GM23338 (cell line): ENCODE measurements at regions not wholly inside any gene's neighbourhood (a gene's known extent, or its start where the extent isn't known, plus 50 kb on each side); places are given as distances from the start of the nearest gene placed in this dataset.

Experiments used
- ATAC-seq: fragments of 200-7000 bp; cut with Tn5 transposase; 3 replicates; pipeline ENCODE4 v1.9.1; 2020
- DNase-seq: peaks from one replicate; pipeline ENCODE4 v3.0.0-alpha.2; 2015; ENCODE audit warnings: low spot score
- H2AFZ ChIP-seq: fragments of 200-600 bp; sonication (generic); 2 replicates; pipeline ENCODE4 v1.8.0; 2016; ENCODE audit warnings: antibody characterized with exemption, mild to moderate bottlenecking, moderate library complexity
- H3F3A ChIP-seq: fragments of 200-600 bp; sonication (generic); replicated peaks from 2 replicates; pipeline ENCODE4 v1.8.0; 2017; ENCODE audit warnings: antibody characterized with exemption, mixed run types, low read depth
- H3K27ac ChIP-seq: fragments of 200-600 bp; sonication (generic); 2 replicates; pipeline ENCODE4 v1.6.1; 2016; ENCODE audit warnings: low read depth
- H3K27me3 ChIP-seq: fragments of 200-600 bp; sonication (generic); 2 replicates; pipeline ENCODE4 v1.8.0; 2016; ENCODE audit warnings: mild to moderate bottlenecking, mixed run types, moderate library complexity; ENCODE audit not compliant: insufficient read depth
- H3K36me3 ChIP-seq: fragments of 200-600 bp; sonication (generic); 2 replicates; pipeline ENCODE4 v1.8.0; 2016; ENCODE audit warnings: mild to moderate bottlenecking; ENCODE audit not compliant: insufficient read depth
- H3K4me1 ChIP-seq: fragments of 200-600 bp; sonication (generic); 2 replicates; pipeline ENCODE4 v1.8.0; 2016; ENCODE audit warnings: mild to moderate bottlenecking, moderate library complexity; ENCODE audit not compliant: insufficient read depth
- H3K4me2 ChIP-seq: fragments of 200-600 bp; sonication (generic); 2 replicates; pipeline ENCODE4 v1.7.1; 2017; ENCODE audit warnings: mixed run types
- H3K4me3 ChIP-seq: fragments of 200-600 bp; sonication (generic); 2 replicates; pipeline ENCODE4 v1.6.1; 2016; ENCODE audit warnings: mixed run types
- H3K79me2 ChIP-seq: fragments of 200-600 bp; sonication (generic); replicated peaks from 2 replicates; pipeline ENCODE4 v1.8.0; 2017; ENCODE audit warnings: mild to moderate bottlenecking; ENCODE audit not compliant: insufficient read depth
- H3K9me2 ChIP-seq: fragments of 200-600 bp; sonication (generic); 2 replicates; pipeline ENCODE4 v1.8.0; 2017; ENCODE audit not compliant: insufficient read depth
- H4K20me1 ChIP-seq: fragments of 200-600 bp; sonication (generic); replicated peaks from 2 replicates; pipeline ENCODE4 v1.8.0; 2017; ENCODE audit warnings: mild to moderate bottlenecking; ENCODE audit not compliant: insufficient read depth
- H3K27ac Mint-ChIP-seq: 2 replicates; pipeline ENCODE4 v1.8.0; 2020; ENCODE audit warnings: inconsistent platforms, mild to moderate bottlenecking, moderate library complexity, mixed read lengths
- H3K27me3 Mint-ChIP-seq: 3 replicates; pipeline ENCODE4 v1.8.0; 2022; ENCODE audit warnings: low read depth, mild to moderate bottlenecking, moderate library complexity, mixed read lengths, inconsistent platforms; ENCODE audit not compliant: insufficient read depth, poor library complexity
- H3K36me3 Mint-ChIP-seq: 3 replicates; pipeline ENCODE4 v1.8.0; 2021; ENCODE audit warnings: low read depth, mild to moderate bottlenecking, inconsistent platforms, moderate library complexity, mixed read lengths
- H3K4me1 Mint-ChIP-seq: 3 replicates; pipeline ENCODE4 v1.8.0; 2020; ENCODE audit warnings: mild to moderate bottlenecking, inconsistent platforms, mixed read lengths
- H3K4me3 Mint-ChIP-seq: 3 replicates; pipeline ENCODE4 v1.8.0; 2021; ENCODE audit warnings: moderate library complexity, mild to moderate bottlenecking, inconsistent platforms, mixed read lengths
- H3K9me3 Mint-ChIP-seq: 3 replicates; pipeline ENCODE4 v1.8.0; 2020; ENCODE audit warnings: moderate library complexity, mild to moderate bottlenecking, inconsistent platforms, mixed read lengths
- CREB1 ChIP-seq: fragments of 250-450 bp; sonication (Bioruptor Pico); IDR thresholded peaks from 2 replicates; pipeline ENCODE4 v1.5.0; 2020; ENCODE audit warnings: low read depth, mild to moderate bottlenecking, moderate library complexity
- EZH2 ChIP-seq: fragments of 200-600 bp; sonication (generic); IDR thresholded peaks from one replicate; pipeline ENCODE4 v1.8.0; 2017; ENCODE audit warnings: antibody characterized with exemption, mild to moderate bottlenecking, low read depth; ENCODE audit not compliant: unreplicated experiment
- EZH2phosphoT487 ChIP-seq: fragments of 200-600 bp; sonication (generic); IDR thresholded peaks from one replicate; pipeline ENCODE4 v1.8.1; 2018; ENCODE audit warnings: antibody characterized with exemption; ENCODE audit not compliant: unreplicated experiment
- JUNB ChIP-seq: IDR thresholded peaks from one replicate; pipeline ENCODE4 v1.6.1; 2016; ENCODE audit warnings: antibody characterized with exemption; ENCODE audit not compliant: unreplicated experiment
- NANOG ChIP-seq: IDR thresholded peaks from 2 replicates; pipeline ENCODE4 v1.6.1; 2016; ENCODE audit warnings: antibody characterized with exemption, borderline replicate concordance
- POLR2AphosphoS5 ChIP-seq: IDR thresholded peaks from 2 replicates; pipeline ENCODE4 v1.6.1; 2016; ENCODE audit warnings: antibody characterized with exemption, low read depth
- STAT1 ChIP-seq: IDR thresholded peaks from one replicate; pipeline ENCODE4 v1.6.1; 2016; ENCODE audit warnings: antibody characterized with exemption; ENCODE audit not compliant: unreplicated experiment
- ZNF114 ChIP-seq: fragments of 250-450 bp; sonication (Bioruptor Pico); IDR thresholded peaks from 2 replicates; pipeline ENCODE4 v1.5.0; 2020; ENCODE audit warnings: mild to moderate bottlenecking, moderate library complexity
- ZNF331 ChIP-seq: fragments of 250-450 bp; sonication (Bioruptor Pico); IDR thresholded peaks from 2 replicates; pipeline ENCODE4 v1.5.0; 2020; ENCODE audit warnings: low read depth, mild to moderate bottlenecking, moderate library complexity
- TF ChIP-seq, protein P1 (sequence below): IDR thresholded peaks from one replicate; pipeline ENCODE4 v1.6.1; 2018; ENCODE audit warnings: antibody characterized with exemption; ENCODE audit not compliant: unreplicated experiment
- TF ChIP-seq, protein P2 (sequence below): fragments of 250-450 bp; sonication (Bioruptor Pico); IDR thresholded peaks from 2 replicates; pipeline ENCODE4 v1.5.0; 2020; ENCODE audit warnings: mild to moderate bottlenecking, moderate library complexity
- TF ChIP-seq, protein P3 (sequence below): IDR thresholded peaks from 2 replicates; pipeline ENCODE4 v1.6.1; 2016; ENCODE audit warnings: antibody characterized with exemption
- TF ChIP-seq, protein P4 (sequence below), 2 experiments: fragments of 200-600 bp in 1 of 2; sonication (generic) in 1 of 2; conservative IDR thresholded peaks; 2 replicates each; pipeline versions ENCODE4 v1.5.1 to v1.6.1; 2016 to 2017; ENCODE audit warnings: antibody characterized with exemption in 2 of 2, low read depth in 2 of 2, mild to moderate bottlenecking in 2 of 2, moderate library complexity in 1 of 2

DNA sequence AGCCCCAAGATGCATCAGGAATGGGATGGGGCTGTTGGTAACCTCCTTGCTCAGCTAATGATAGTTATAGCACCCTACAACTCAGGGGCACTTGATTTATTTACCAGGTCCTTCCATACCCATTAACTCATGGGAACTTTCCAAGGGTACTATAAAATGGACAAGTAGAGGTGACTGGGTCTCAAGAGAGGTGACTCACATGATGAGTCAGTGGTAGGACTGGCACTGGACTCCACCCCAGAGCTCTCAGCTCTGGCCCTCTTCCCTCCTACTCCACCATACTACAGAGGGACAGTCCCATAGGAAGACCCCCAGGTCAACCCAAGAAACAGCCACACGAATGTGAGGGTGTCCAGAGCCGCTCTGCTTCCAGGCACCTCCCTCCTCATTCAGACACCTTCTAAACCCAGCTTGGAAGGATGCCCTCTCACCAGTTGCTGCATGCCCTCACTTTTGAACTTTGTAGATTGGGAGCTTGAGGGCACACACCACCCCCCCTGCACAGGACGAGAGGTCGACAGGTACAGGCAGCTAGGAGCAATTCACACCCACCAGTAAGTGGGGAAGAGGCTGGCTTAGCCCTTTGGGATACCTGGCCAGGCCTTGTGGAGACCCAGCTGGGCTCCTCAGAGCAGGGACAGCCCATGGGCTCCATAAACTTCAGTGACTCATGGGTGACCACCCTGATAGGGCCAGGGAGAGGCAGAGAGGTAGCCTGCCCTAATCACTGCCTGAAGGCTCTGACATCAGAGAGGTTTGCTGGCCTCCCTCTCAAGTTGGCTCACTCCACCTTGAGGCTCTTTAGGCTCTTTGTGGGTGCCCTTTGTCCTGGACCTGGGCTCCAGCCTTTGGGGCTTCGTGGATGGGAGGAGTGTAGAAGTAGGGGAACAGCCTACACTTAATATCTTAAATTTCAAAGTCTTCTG, 81.6 kb upstream of the MLN start:
- Histone ChIP-seq H3K9me2 (no peaks in the 10 kb centered on the region), H2AFZ (no peak overlapping the region), H3K4me1 (peaks cover 6% of the 10 kb centered on the region; the same call in 1 of the 2 replicates), H3F3A (no peaks in the 10 kb centered on the region), H4K20me1 (no peaks in the 10 kb centered on the region), H3K36me3 (no peaks in the 10 kb centered on the region), H3K27ac (no peak overlapping the region), H3K27me3 (no peaks in the 10 kb centered on the region), H3K4me3 (no peak overlapping the region), H3K4me2 (no peak overlapping the region), H3K79me2 (no peaks in the 10 kb centered on the region)
- Mint-ChIP-seq H3K27me3 (peaks cover 2% of the 10 kb centered on the region), H3K27ac (no peak overlapping the region), H3K36me3 (no peaks in the 10 kb centered on the region), H3K4me1 (peaks cover 17% of the 10 kb centered on the region), H3K4me3 (no peak overlapping the region), H3K9me3 (no peaks in the 10 kb centered on the region)
- no peak for DNase-seq
- TF ChIP-seq STAT1 (no peak), POLR2AphosphoS5 (no peak), NANOG (no peak), CREB1 (CRISPR knock-in tag) (no peak), ZNF114 (CRISPR knock-in tag) (no peak), JUNB (no peak), EZH2phosphoT487 (no peak), EZH2 (no peak), ZNF331 (CRISPR knock-in tag) (no peak)
- TF ChIP-seq, protein P1, sequence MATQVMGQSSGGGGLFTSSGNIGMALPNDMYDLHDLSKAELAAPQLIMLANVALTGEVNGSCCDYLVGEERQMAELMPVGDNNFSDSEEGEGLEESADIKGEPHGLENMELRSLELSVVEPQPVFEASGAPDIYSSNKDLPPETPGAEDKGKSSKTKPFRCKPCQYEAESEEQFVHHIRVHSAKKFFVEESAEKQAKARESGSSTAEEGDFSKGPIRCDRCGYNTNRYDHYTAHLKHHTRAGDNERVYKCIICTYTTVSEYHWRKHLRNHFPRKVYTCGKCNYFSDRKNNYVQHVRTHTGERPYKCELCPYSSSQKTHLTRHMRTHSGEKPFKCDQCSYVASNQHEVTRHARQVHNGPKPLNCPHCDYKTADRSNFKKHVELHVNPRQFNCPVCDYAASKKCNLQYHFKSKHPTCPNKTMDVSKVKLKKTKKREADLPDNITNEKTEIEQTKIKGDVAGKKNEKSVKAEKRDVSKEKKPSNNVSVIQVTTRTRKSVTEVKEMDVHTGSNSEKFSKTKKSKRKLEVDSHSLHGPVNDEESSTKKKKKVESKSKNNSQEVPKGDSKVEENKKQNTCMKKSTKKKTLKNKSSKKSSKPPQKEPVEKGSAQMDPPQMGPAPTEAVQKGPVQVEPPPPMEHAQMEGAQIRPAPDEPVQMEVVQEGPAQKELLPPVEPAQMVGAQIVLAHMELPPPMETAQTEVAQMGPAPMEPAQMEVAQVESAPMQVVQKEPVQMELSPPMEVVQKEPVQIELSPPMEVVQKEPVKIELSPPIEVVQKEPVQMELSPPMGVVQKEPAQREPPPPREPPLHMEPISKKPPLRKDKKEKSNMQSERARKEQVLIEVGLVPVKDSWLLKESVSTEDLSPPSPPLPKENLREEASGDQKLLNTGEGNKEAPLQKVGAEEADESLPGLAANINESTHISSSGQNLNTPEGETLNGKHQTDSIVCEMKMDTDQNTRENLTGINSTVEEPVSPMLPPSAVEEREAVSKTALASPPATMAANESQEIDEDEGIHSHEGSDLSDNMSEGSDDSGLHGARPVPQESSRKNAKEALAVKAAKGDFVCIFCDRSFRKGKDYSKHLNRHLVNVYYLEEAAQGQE: no peak
- TF ChIP-seq, protein P2, sequence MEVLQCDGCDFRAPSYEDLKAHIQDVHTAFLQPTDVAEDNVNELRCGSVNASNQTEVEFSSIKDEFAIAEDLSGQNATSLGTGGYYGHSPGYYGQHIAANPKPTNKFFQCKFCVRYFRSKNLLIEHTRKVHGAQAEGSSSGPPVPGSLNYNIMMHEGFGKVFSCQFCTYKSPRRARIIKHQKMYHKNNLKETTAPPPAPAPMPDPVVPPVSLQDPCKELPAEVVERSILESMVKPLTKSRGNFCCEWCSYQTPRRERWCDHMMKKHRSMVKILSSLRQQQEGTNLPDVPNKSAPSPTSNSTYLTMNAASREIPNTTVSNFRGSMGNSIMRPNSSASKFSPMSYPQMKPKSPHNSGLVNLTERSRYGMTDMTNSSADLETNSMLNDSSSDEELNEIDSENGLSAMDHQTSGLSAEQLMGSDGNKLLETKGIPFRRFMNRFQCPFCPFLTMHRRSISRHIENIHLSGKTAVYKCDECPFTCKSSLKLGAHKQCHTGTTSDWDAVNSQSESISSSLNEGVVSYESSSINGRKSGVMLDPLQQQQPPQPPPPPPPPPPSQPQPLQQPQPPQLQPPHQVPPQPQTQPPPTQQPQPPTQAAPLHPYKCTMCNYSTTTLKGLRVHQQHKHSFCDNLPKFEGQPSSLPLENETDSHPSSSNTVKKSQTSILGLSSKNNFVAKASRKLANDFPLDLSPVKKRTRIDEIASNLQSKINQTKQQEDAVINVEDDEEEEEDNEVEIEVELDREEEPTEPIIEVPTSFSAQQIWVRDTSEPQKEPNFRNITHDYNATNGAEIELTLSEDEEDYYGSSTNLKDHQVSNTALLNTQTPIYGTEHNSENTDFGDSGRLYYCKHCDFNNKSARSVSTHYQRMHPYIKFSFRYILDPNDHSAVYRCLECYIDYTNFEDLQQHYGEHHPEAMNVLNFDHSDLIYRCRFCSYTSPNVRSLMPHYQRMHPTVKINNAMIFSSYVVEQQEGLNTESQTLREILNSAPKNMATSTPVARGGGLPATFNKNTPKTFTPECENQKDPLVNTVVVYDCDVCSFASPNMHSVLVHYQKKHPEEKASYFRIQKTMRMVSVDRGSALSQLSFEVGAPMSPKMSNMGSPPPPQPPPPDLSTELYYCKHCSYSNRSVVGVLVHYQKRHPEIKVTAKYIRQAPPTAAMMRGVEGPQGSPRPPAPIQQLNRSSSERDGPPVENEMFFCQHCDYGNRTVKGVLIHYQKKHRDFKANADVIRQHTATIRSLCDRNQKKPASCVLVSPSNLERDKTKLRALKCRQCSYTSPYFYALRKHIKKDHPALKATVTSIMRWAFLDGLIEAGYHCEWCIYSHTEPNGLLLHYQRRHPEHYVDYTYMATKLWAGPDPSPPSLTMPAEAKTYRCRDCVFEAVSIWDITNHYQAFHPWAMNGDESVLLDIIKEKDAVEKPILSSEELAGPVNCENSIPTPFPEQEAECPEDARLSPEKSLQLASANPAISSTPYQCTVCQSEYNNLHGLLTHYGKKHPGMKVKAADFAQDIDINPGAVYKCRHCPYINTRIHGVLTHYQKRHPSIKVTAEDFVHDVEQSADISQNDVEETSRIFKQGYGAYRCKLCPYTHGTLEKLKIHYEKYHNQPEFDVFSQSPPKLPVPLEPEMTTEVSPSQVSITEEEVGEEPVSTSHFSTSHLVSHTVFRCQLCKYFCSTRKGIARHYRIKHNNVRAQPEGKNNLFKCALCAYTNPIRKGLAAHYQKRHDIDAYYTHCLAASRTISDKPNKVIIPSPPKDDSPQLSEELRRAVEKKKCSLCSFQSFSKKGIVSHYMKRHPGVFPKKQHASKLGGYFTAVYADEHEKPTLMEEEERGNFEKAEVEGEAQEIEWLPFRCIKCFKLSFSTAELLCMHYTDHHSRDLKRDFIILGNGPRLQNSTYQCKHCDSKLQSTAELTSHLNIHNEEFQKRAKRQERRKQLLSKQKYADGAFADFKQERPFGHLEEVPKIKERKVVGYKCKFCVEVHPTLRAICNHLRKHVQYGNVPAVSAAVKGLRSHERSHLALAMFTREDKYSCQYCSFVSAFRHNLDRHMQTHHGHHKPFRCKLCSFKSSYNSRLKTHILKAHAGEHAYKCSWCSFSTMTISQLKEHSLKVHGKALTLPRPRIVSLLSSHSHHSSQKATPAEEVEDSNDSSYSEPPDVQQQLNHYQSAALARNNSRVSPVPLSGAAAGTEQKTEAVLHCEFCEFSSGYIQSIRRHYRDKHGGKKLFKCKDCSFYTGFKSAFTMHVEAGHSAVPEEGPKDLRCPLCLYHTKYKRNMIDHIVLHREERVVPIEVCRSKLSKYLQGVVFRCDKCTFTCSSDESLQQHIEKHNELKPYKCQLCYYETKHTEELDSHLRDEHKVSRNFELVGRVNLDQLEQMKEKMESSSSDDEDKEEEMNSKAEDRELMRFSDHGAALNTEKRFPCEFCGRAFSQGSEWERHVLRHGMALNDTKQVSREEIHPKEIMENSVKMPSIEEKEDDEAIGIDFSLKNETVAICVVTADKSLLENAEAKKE: no peak
- TF ChIP-seq, protein P3, sequence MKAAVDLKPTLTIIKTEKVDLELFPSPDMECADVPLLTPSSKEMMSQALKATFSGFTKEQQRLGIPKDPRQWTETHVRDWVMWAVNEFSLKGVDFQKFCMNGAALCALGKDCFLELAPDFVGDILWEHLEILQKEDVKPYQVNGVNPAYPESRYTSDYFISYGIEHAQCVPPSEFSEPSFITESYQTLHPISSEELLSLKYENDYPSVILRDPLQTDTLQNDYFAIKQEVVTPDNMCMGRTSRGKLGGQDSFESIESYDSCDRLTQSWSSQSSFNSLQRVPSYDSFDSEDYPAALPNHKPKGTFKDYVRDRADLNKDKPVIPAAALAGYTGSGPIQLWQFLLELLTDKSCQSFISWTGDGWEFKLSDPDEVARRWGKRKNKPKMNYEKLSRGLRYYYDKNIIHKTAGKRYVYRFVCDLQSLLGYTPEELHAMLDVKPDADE: no peak
- TF ChIP-seq, protein P4, sequence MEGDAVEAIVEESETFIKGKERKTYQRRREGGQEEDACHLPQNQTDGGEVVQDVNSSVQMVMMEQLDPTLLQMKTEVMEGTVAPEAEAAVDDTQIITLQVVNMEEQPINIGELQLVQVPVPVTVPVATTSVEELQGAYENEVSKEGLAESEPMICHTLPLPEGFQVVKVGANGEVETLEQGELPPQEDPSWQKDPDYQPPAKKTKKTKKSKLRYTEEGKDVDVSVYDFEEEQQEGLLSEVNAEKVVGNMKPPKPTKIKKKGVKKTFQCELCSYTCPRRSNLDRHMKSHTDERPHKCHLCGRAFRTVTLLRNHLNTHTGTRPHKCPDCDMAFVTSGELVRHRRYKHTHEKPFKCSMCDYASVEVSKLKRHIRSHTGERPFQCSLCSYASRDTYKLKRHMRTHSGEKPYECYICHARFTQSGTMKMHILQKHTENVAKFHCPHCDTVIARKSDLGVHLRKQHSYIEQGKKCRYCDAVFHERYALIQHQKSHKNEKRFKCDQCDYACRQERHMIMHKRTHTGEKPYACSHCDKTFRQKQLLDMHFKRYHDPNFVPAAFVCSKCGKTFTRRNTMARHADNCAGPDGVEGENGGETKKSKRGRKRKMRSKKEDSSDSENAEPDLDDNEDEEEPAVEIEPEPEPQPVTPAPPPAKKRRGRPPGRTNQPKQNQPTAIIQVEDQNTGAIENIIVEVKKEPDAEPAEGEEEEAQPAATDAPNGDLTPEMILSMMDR (conservative IDR thresholded peaks at IDR 0.05; ENCODE audit: low read depth in 2 of 2): no peak
- ATAC-seq: no peak
